Ovary (tissue), 7 donors: ENCODE measurements at regions not wholly inside any gene's neighbourhood (a gene's known extent, or its start where the extent isn't known, plus 50 kb on each side); places are given as distances from the start of the nearest gene placed in this dataset.
"Not testable (repeated sequence)": the region's sequence is repeated elsewhere in the genome, so short reads cannot be mapped to it uniquely, and the experiment has no call there.

Source experiments
- DNase-seq, 5 donors: peaks; one replicate each; pipeline ENCODE4 v3.0.0-alpha.2; 2019 to 2020
- H3K27ac ChIP-seq, 2 donors: fragments of 200-600 bp; one replicate each; pipeline versions ENCODE4 v1.5.1 to v1.8.0; 2019 to 2022
- H3K27me3 ChIP-seq: fragments of 200-600 bp; one replicate; pipeline ENCODE4 v1.8.0; 2022
- H3K36me3 ChIP-seq: fragments of 200-600 bp; sonication (generic); one replicate; pipeline ENCODE4 v1.5.1; 2019
- H3K4me1 ChIP-seq: one replicate; pipeline ENCODE4 v1.8.1; 2013; ENCODE audit warnings: mild to moderate bottlenecking, moderate library complexity; ENCODE audit not compliant: insufficient read depth
- H3K4me3 ChIP-seq: fragments of 200-600 bp; sonication (generic); one replicate; pipeline ENCODE4 v1.5.1; 2017
- H3K9me3 ChIP-seq, 2 donors: fragments of 200-600 bp in 1 of 2; sonication (generic) in 1 of 2; one replicate each; pipeline versions ENCODE4 v1.5.1 to v1.8.1; 2013 to 2019; ENCODE audit warnings: mild to moderate bottlenecking in 1 of 2, moderate library complexity in 1 of 2
- EP300 ChIP-seq: sonication (generic); formaldehyde crosslinking; IDR thresholded peaks from one replicate; pipeline ENCODE4 v1.6.1; 2017; ENCODE audit warnings: antibody characterized with exemption
- POLR2A ChIP-seq: fragments of 450-650 bp; IDR thresholded peaks from one replicate; pipeline ENCODE4 v1.6.1; 2017; ENCODE audit warnings: antibody characterized with exemption, mild to moderate bottlenecking, moderate library complexity
- WGBS, 3 donors: extraction: QIAGEN DNeasy Blood & Tissue Kit in 1 of 3; methylation state at CpG; one replicate each; pipeline versions ENCODE4 v1.1.5 to v1.1.7; 2013 to 2017; 5-methylcytosine and 5-hydroxymethylcytosine counted together
- intact Hi-C, 4 donors: fragments of 100-400 bp; cut with DNase I; formaldehyde crosslinking; loops; one replicate each; pipeline versions ENCODE4 v1.11.0 to v1.15.1; 2022 to 2023
- TF ChIP-seq, protein P1 (sequence below), 3 donors: fragments of 450-650 bp in 2 of 3; fragments of 200-600 bp in 1 of 3; IDR thresholded peaks; one replicate each; pipeline versions ENCODE4 v1.5.1 to v1.8.0; 2016 to 2022; ENCODE audit warnings: antibody characterized with exemption in 3 of 3, mild to moderate bottlenecking in 1 of 3
- donor health status: DM: no; HTN: no; CAD: no; lungs with moderate emphysema.
- donor health status: DM: no; HTN: no; CAD: no.
- donor health status: Bipolar disorder and iron deficiency.
- donor health status: DM: no; HTN: no; CAD: no.
- donor health status: DM: yes; HTN: yes; CAD: no.

GRCh38 chr12:54799966-54800365 lies 54.4 kb upstream of the MUCL1 start:
- H3K27ac ChIP-seq, H3K27me3 ChIP-seq: not testable (repeated sequence)
- WGBS, 3 donors, result 92 to 93% (median 92%) methylated on average over 3 of the region's 3 CpGs

GRCh38 chr12:54798651-54799050 lies 55.7 kb upstream of the MUCL1 start:
- TF ChIP-seq, protein P1, sequence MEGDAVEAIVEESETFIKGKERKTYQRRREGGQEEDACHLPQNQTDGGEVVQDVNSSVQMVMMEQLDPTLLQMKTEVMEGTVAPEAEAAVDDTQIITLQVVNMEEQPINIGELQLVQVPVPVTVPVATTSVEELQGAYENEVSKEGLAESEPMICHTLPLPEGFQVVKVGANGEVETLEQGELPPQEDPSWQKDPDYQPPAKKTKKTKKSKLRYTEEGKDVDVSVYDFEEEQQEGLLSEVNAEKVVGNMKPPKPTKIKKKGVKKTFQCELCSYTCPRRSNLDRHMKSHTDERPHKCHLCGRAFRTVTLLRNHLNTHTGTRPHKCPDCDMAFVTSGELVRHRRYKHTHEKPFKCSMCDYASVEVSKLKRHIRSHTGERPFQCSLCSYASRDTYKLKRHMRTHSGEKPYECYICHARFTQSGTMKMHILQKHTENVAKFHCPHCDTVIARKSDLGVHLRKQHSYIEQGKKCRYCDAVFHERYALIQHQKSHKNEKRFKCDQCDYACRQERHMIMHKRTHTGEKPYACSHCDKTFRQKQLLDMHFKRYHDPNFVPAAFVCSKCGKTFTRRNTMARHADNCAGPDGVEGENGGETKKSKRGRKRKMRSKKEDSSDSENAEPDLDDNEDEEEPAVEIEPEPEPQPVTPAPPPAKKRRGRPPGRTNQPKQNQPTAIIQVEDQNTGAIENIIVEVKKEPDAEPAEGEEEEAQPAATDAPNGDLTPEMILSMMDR (IDR thresholded peaks at IDR 0.05), result no peak
- no peak for TF ChIP-seq EP300
- TF ChIP-seq POLR2A, result no peak
- Histone ChIP-seq H3K27ac (no peak overlapping the region), H3K36me3 (no peaks in the 10 kb centered on the region), H3K4me1 (no peaks in the 10 kb centered on the region), H3K9me3 (no peaks in the 10 kb centered on the region), H3K27me3 (no peaks in the 10 kb centered on the region), H3K4me3 (no peak overlapping the region)
- intact Hi-C loops, result no loop called here
- DNase-seq, result no peak
- 64 to 81% (median 77%) methylated on average over 1 of the region's 1 CpG for WGBS, 3 donors

More at GRCh38 chr12:54799966-54800365, 54.4 kb upstream of the MUCL1 start:
- H3K9me3 ChIP-seq, DNase-seq, H3K36me3 ChIP-seq, H3K4me3 ChIP-seq, intact Hi-C loops, H3K4me1 ChIP-seq: not testable (repeated sequence)

- no peaks in the 10 kb centered on the region for H3K4me1 ChIP-seq
- no peaks in the 10 kb centered on the region for H3K9me3 ChIP-seq
- 77 to 82% (median 81%) methylated on average over 2 of the region's 2 CpGs for WGBS, 3 donors
- H3K27ac ChIP-seq, result no peak overlapping the region
- intact Hi-C loops, result no loop called here
- H3K4me3 ChIP-seq, result no peak overlapping the region
- TF ChIP-seq, protein P1 (IDR thresholded peaks at IDR 0.05), result no peak
- TF ChIP-seq POLR2A, result no peak
- TF ChIP-seq EP300, result no peak
- no peaks in the 10 kb centered on the region for H3K36me3 ChIP-seq
- no peaks in the 10 kb centered on the region for H3K27me3 ChIP-seq
- DNase-seq, result no peak
Observed at GRCh38 chr12:54796991-54797390, 57.3 kb upstream of the MUCL1 start.

- H3K4me1 ChIP-seq, result no peaks in the 10 kb centered on the region
- H3K4me3 ChIP-seq, result no peak overlapping the region
- no peaks in the 10 kb centered on the region for H3K27me3 ChIP-seq
- H3K9me3 ChIP-seq, result no peaks in the 10 kb centered on the region
- DNase-seq, result no peak
- H3K27ac ChIP-seq, result no peak overlapping the region
- intact Hi-C loops, result no loop called here
- H3K36me3 ChIP-seq, result no peaks in the 10 kb centered on the region
- TF ChIP-seq EP300, result no peak
- TF ChIP-seq, protein P1 (IDR thresholded peaks at IDR 0.05), result no peak
- TF ChIP-seq POLR2A, result no peak
- WGBS, 3 donors, result 49 to 62% (median 56%) methylated on average over 6 of the region's 6 CpGs
Observed at GRCh38 chr12:54795644-54796043, 58.7 kb upstream of the MUCL1 start.

- TF ChIP-seq EP300 (no peak), POLR2A (no peak)
- TF ChIP-seq, protein P1 (IDR thresholded peaks at IDR 0.05), result no peak
- Histone ChIP-seq H3K27me3 (no peaks in the 10 kb centered on the region), H3K27ac (no peak overlapping the region), H3K4me1 (no peaks in the 10 kb centered on the region), H3K9me3 (no peaks in the 10 kb centered on the region), H3K36me3 (no peaks in the 10 kb centered on the region), H3K4me3 (no peak overlapping the region)
- 69 to 76% (median 73%) methylated on average over 5 of the region's 5 CpGs for WGBS, 3 donors
- no peak for DNase-seq
- intact Hi-C loops, result no loop called here
Observed at GRCh38 chr12:54786081-54786480, 68.2 kb upstream of the MUCL1 start.
